ENCODE measurements at regions not wholly inside any gene's neighbourhood (a gene's known extent, or its start where the extent isn't known, plus 50 kb on each side); places are given as distances from the start of the nearest gene placed in this dataset.

GRCh38 chr15:94579286-94579685 lies 347.9 kb downstream of the MCTP2 start:
- no peak for TF ChIP-seq CTCF (IDR thresholded peaks at IDR 0.05; ENCODE audit: low read depth, low read length)
- no peak overlapping the region for H3K27ac ChIP-seq
- H3K4me3 ChIP-seq: no peak overlapping the region
- H3K36me3 ChIP-seq: no peaks in the 10 kb centered on the region
- no peaks in the 10 kb centered on the region for H3K4me1 ChIP-seq (ENCODE audit: low read depth)
- no peak for DNase-seq (ENCODE audit: low read depth in 1 of 2, low spot score in 1 of 2)
- no peaks in the 10 kb centered on the region for H3K9me3 ChIP-seq (ENCODE audit: low read depth)
- H3K27me3 ChIP-seq: no peaks in the 10 kb centered on the region

GRCh38 chr15:94580211-94580885 lies 349.0 kb downstream of the MCTP2 start:
- no peak for DNase-seq (ENCODE audit: low read depth in 1 of 2, low spot score in 1 of 2)
- Histone ChIP-seq H3K27ac (no peak overlapping the region), H3K27me3 (no peaks in the 10 kb centered on the region), H3K4me1 (ENCODE audit: low read depth) (no peaks in the 10 kb centered on the region), H3K4me3 (no peak overlapping the region), H3K9me3 (ENCODE audit: low read depth) (no peaks in the 10 kb centered on the region), H3K36me3 (no peaks in the 10 kb centered on the region)
- TF ChIP-seq CTCF (IDR thresholded peaks at IDR 0.05; ENCODE audit: low read depth, low read length): no peak

GRCh38 chr15:94582368-94582767 lies 351.0 kb downstream of the MCTP2 start:
- no peak overlapping the region for H3K4me3 ChIP-seq
- H3K9me3 ChIP-seq (ENCODE audit: low read depth): no peaks in the 10 kb centered on the region
- no peaks in the 10 kb centered on the region for H3K27me3 ChIP-seq
- DNase-seq (ENCODE audit: low read depth in 1 of 2, low spot score in 1 of 2): peak; percentile 52 to 67
- no peaks in the 10 kb centered on the region for H3K4me1 ChIP-seq (ENCODE audit: low read depth)
- TF ChIP-seq CTCF (IDR thresholded peaks at IDR 0.05; ENCODE audit: low read depth, low read length): peak; percentile 34
- H3K27ac ChIP-seq: no peak overlapping the region
- no peaks in the 10 kb centered on the region for H3K36me3 ChIP-seq

GRCh38 chr15:94584833-94585244 lies 353.5 kb downstream of the MCTP2 start:
- Histone ChIP-seq H3K9me3 (ENCODE audit: low read depth) (no peaks in the 10 kb centered on the region), H3K27me3 (no peaks in the 10 kb centered on the region), H3K36me3 (no peaks in the 10 kb centered on the region), H3K27ac (no peak overlapping the region), H3K4me1 (ENCODE audit: low read depth) (no peaks in the 10 kb centered on the region), H3K4me3 (no peak overlapping the region)
- DNase-seq (ENCODE audit: low read depth in 1 of 2, low spot score in 1 of 2): peak in 1 of 2 donors; percentile 57
- TF ChIP-seq CTCF (IDR thresholded peaks at IDR 0.05; ENCODE audit: low read depth, low read length): no peak

- H3K4me1 ChIP-seq (ENCODE audit: low read depth): no peaks in the 10 kb centered on the region
- no peaks in the 10 kb centered on the region for H3K27me3 ChIP-seq
- no peak for TF ChIP-seq CTCF (IDR thresholded peaks at IDR 0.05; ENCODE audit: low read depth, low read length)
- no peak overlapping the region for H3K4me3 ChIP-seq
- no peak for DNase-seq (ENCODE audit: low read depth in 1 of 2, low spot score in 1 of 2)
- no peak overlapping the region for H3K27ac ChIP-seq
- no peaks in the 10 kb centered on the region for H3K9me3 ChIP-seq (ENCODE audit: low read depth)
- no peaks in the 10 kb centered on the region for H3K36me3 ChIP-seq
These were observed 354.7 kb downstream of the MCTP2 start for GRCh38 chr15:94586099-94586498.

Measured in cardiac muscle cell (in vitro differentiated cells and primary cell).